NCI-H748 treated with DMSO at 0.1 percent for 48 hours (cell line): ENCODE measurements at regions not wholly inside any gene's neighbourhood (a gene's known extent, or its start where the extent isn't known, plus 50 kb on each side); places are given as distances from the start of the nearest gene placed in this dataset.
A peak's percentile ranks its signal among the peaks of the same experiment; 100 is the strongest.

Experiments used
- DNase-seq: peaks from one replicate; lab custom pipeline; 2025; lab: John Stamatoyannopoulos, UW

DNA sequence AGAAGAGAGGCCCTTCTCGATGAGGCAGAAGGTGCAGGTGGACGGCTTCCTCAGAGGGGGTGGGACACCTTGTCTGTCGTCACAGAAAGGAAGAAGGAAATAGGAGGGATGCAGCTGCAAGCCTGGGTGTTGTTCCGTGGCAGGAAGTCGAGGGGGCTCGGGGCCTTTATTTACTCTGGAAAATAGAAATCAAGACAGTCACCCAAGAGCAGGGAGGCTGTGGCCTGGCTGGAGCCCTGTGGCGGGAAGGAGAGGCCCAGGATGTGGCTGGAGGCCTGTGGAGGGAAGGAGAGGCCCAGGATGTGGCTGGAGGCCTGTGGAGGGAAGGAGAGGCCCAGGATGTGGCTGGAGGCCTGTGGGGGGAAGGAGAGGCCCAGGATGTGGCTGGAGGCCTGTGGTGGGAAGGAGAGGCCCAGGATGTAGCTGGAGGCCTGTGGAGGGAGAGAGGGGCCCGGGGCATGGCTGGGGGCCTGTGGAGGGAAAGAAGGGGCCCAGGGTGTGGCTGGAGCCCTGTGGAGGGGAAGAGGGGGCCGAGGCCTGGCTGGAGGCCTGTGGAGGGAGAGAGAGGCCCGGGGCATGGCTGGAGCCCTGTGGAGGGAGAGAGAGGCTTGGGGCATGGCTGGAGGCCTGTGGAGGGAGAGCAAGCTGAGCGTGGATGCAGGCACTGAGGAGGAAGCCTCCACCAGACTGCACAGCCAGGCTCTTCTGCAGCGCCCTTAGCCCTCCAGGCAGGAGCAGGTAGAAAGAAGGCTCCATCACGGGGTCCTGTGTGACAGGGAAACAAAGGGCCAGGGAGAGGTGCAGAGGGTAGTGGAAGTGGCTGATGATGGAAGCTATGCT lies 97.3 kb upstream of the SFMBT2 start:
- DNase-seq, result no peak

DNA sequence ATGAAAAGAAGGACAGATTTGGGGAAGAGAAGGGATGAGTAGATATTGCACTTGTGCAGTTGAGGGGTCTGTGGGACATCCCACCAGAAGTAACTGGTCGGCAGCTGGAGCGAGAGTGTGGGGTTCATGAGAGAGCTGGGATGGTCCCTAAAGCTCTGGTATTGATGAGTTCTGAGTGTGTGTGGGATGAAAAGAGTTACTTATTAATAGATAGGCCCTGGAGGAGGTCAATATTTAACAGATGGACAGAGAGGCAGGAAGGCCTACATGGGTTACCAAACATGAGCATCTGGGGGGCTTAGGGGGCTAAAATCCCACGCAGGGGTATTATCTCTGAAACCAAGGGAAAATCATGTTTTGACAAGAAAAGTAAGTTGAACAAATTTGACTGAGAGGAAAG lies 95.7 kb upstream of the SFMBT2 start:
- DNase-seq, result no peak

DNA sequence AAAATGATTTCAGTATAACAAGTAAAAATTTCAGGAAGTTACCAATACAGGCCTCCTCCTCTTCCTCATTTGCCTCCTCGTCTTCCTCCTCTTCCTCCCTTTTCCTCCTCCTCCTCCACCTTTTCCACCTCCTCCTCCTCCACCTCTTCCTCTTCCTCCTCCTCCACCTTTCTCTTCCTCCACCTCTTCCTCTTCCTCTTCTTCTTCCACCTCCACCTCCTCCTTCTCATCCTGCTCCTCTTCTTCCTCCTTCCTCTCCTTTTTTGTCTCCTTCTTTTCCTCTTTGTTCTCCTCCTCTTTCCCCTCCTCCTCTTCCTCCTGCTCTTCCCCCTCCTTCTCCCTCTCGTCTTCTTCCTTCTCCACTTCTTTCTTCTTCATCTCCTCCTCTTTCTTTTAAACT lies 94.4 kb upstream of the SFMBT2 start:
- no peak for DNase-seq

- DNase-seq, result no peak
Measured at GRCh38 chr10:7503190-7503589, 92.4 kb upstream of the SFMBT2 start.

- DNase-seq, result no peak
Measured at GRCh38 chr10:7501157-7501556, 90.3 kb upstream of the SFMBT2 start.

GRCh38 chr10:7498111-7498510 lies 87.3 kb upstream of the SFMBT2 start:
- no peak for DNase-seq

DNA sequence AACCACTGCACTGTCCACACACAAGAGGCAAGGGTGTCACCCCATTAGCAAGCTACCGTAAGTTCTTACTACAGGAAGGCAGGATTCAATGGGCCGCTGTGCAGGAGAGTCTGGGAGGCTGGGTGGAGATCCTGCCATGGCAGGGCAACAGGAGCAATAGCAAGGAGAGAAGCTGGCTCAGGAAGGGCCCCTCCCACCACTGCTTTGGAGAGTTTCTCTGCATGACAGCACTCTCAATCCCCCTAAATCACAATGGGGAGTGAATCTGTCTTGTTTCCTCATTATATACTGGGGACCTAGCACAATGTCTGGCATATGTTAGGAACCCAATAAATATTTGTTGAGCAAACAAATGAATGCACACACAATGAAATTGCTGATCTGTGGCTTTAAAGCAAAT lies 83.2 kb upstream of the SFMBT2 start:
- peak; percentile 11 for DNase-seq

GRCh38 chr10:7492660-7493046 lies 81.8 kb upstream of the SFMBT2 start:
- no peak for DNase-seq

DNA sequence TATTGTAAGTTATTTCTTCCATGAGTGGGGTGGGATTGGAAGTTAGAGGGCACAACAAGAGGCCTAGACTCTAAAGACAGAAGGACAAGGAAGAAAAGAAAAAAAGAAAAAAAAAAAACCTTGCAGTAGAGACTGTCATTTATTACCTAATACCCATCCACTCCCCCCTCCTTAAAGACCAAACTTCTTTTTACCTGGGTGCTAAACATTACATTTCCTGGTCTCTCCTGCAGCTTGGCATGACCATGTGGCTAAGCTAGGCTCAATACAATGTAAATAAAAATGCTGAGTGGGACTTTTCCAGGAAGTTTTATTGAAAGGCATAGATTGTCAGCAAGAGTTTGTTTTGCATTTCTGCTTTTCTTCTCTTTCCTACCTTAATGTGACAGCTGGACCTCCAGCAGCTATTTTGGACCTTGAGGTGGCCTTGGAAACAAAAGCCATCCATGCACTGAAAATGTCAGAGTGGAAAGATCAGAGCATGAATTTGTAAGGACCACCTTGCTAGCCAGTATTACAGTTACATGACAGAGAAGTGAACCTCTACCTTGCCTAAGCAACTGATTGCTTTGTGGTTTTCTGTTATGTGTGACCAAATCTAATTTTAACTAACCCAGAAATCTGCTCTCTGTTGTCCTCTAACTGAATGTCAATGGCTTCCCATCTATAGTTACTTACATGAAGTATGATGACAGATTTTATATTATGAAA lies 81.3 kb upstream of the SFMBT2 start:
- no peak for DNase-seq

GRCh38 chr10:7491230-7491629 lies 80.4 kb upstream of the SFMBT2 start:
- no peak for DNase-seq

- no peak for DNase-seq
Measured at GRCh38 chr10:7488418-7488829, 77.6 kb upstream of the SFMBT2 start.

GRCh38 chr10:7487528-7487927 lies 76.7 kb upstream of the SFMBT2 start:
- no peak for DNase-seq

- DNase-seq, result no peak
Measured at GRCh38 chr10:7486528-7486927, 75.7 kb upstream of the SFMBT2 start.

DNA sequence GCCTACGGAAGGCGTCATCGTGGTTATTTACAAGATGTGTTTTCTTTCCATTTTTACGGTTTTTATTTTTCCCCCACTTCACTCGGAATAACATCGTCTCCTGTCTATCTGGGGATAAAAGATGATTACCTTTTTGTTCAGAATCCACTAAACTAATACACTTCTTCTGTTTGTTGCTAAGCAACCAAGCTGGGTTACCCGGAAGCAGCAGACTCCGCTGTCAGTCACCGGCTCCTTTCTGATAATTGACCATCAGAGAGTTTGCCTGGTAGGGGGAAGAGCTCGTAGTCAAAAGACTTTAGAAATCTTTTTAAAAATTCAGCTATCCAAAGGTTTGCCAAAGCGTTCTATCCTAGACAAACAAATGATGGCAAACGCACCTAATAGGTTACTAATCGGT lies 75.0 kb upstream of the SFMBT2 start:
- peak; percentile 1 for DNase-seq

GRCh38 chr10:7485244-7485556 lies 74.4 kb upstream of the SFMBT2 start:
- DNase-seq, result no peak

GRCh38 chr10:7484456-7485243 lies 73.8 kb upstream of the SFMBT2 start:
- DNase-seq, result no peak

DNA sequence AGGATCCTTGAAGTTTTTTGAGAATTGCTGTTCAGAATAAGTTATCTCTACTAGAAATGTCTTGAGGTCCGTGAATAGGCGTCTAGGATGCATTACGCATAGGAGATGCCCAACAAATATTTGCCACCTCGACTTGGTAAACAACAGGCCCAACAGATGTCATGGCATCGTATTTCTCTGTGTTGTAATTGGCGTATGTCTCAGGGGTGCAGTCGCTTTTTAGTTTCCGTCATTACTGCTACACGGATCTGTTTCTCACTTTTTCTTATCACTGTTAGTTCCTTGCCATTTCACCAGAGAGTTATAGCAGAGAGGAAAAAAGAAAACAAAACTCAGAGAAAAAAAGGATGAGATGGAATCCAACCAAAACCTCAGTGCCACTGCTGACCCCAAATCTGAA lies 73.0 kb upstream of the SFMBT2 start:
- DNase-seq, result no peak

DNA sequence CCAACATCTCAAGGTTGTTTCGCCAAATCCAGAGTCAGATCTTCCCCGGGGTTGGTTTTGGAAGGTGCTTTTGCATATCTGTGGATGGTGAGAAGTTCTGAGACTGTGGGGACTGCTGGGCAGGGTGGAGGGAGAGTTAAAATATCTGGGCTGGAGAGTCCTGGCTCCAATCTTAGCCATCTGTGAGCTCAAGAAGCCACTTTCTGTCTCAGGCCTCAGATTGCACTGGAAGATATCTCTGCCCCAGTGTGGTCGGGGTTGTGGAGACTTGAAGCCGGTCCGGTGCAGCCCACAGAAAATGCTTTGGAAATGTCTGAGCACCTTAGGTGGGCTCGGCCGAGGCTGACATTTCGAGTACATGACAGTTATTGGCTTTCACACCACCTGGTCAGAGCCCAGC lies 72.2 kb upstream of the SFMBT2 start:
- DNase-seq, result no peak

DNA sequence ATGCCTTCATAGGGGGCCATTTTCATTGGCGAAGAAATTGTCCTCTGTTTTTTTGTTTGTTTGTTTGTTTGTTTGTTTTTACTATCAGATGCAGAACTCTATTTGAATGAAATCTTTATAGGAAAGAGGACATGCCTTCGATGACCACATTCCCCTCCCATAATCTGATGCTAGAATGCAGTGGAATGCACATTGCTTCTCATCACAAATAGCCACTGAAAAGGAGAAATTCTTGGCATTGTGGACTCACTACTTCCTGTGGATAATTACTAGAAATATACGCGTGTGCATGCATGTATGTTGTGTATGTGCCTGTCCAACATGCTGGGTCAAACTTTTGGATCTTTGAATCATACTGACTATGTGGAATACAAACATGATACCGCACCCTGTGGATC lies 70.5 kb upstream of the SFMBT2 start:
- no peak for DNase-seq

GRCh38 chr10:7480742-7481367 lies 70.0 kb upstream of the SFMBT2 start:
- DNase-seq, result no peak

DNA sequence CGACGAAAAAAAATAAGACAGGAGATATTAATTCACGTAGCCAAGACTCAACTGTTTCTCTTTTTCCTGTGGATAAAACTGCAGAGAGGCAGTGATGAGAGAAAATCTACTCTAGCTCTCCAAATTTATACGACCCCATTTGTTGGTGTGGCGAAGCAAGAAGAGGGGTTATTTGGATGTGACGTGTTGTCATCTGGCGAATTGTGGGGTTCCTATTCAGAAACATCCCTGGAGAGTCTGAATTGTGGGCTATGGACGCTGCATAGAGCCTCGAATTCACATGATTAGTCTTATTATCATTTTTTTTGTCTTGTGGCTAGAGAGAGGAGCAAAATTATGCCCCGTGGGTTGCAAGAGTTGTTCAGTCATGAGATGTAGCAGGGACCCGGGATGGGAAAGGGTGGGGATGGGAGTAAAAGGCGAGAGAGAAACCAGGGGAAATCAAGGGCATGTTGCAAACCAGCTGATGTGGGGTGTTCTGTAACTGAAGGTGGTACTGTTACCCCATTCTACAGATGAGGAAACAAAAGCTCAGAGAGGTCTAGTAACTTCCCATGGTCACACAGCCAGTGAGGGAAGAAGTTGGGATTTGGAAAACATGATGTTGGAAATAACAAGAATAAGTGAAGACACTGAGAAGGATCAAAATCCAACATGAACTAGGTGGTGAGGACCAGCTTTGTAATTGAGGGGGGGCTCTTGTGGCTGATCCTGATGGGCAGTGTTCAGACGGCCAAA lies 69.2 kb upstream of the SFMBT2 start:
- DNase-seq, result no peak
